CD4-positive, alpha-beta T cell (primary cell): ENCODE measurements at regions not wholly inside any gene's neighbourhood (a gene's known extent, or its start where the extent isn't known, plus 50 kb on each side); places are given as distances from the start of the nearest gene placed in this dataset.

ENCODE experiments used
- ATAC-seq: fragments of 200-7000 bp; cut with Tn5 transposase; one replicate; pipeline ENCODE4 v1.10.0; 2022; ENCODE audit warnings: mild to moderate bottlenecking; ENCODE audit not compliant: poor library complexity
- CTCF ChIA-PET: fragments of 350-600 bp; sonication (Branson Sonifier 250); formaldehyde crosslinking; loops from one replicate; lab custom pipeline; 2021; ENCODE audit warnings: antibody characterized with exemption, inconsistent platforms; lab: Charles Lee
- POLR2A ChIA-PET: fragments of 350-600 bp; sonication (Branson Sonifier 250); formaldehyde crosslinking; loops from one replicate; lab custom pipeline; 2021; ENCODE audit warnings: antibody characterized with exemption, inconsistent platforms; lab: Charles Lee
- DNase-seq, 14 experiments: peaks; one replicate each; pipeline ENCODE4 v3.0.0-alpha.2; 2013 to 2020; ENCODE audit warnings: mixed read lengths in 2 of 14
- H3K27ac ChIP-seq, 2 donors: one replicate each; pipeline versions ENCODE4 v1.5.1 to v1.7.0; 2013; ENCODE audit warnings: low read length in 2 of 2, low read depth in 1 of 2, mild to moderate bottlenecking in 1 of 2
- H3K27me3 ChIP-seq, 2 experiments: 1 replicate in 1 of 2; 2 replicates in 1 of 2; pipeline versions ENCODE4 v1.6.1 to v1.7.0; 2013; ENCODE audit warnings: low read length in 2 of 2, control low read depth in 1 of 2, mild to moderate bottlenecking in 1 of 2, moderate library complexity in 1 of 2; ENCODE audit not compliant: insufficient read depth in 2 of 2, control insufficient read depth in 1 of 2
- H3K36me3 ChIP-seq: one replicate; pipeline ENCODE4 v1.6.1; 2013; ENCODE audit warnings: low read length, control low read depth; ENCODE audit not compliant: insufficient read depth
- H3K4me1 ChIP-seq: one replicate; pipeline ENCODE4 v1.6.1; 2013; ENCODE audit warnings: low read length, control low read depth; ENCODE audit not compliant: insufficient read depth
- H3K4me3 ChIP-seq: one replicate; pipeline ENCODE4 v1.5.1; 2013; ENCODE audit warnings: mild to moderate bottlenecking, low read length, moderate library complexity
- H3K9me3 ChIP-seq, 2 experiments: 1 replicate in 1 of 2; 2 replicates in 1 of 2; pipeline versions ENCODE4 v1.6.1 to v1.7.0; 2013; ENCODE audit warnings: low read length in 2 of 2, mild to moderate bottlenecking in 2 of 2, control low read depth in 1 of 2, moderate library complexity in 1 of 2; ENCODE audit not compliant: control insufficient read depth in 1 of 2, insufficient read depth in 1 of 2
- H3K27ac Mint-ChIP-seq: one replicate; pipeline ENCODE4 v1.8.0; 2020; ENCODE audit warnings: mixed read lengths
- H3K27me3 Mint-ChIP-seq: one replicate; pipeline ENCODE4 v1.8.0; 2021; ENCODE audit warnings: mixed read lengths
- H3K36me3 Mint-ChIP-seq: one replicate; pipeline ENCODE4 v1.8.0; 2021; ENCODE audit warnings: low read depth, mixed read lengths
- H3K4me1 Mint-ChIP-seq: one replicate; pipeline ENCODE4 v1.8.0; 2021; ENCODE audit warnings: low read depth, mixed read lengths
- H3K4me3 Mint-ChIP-seq: one replicate; pipeline ENCODE4 v1.8.0; 2020; ENCODE audit warnings: mild to moderate bottlenecking, mixed read lengths
- H3K9me3 Mint-ChIP-seq: one replicate; pipeline ENCODE4 v1.8.0; 2020; ENCODE audit warnings: mixed read lengths
- intact Hi-C, 2 experiments: fragments of 100-400 bp; cut with DNase I in 1 of 2; cut with micrococcal nuclease in 1 of 2; formaldehyde crosslinking; loops; one replicate each; pipeline versions ENCODE4 v1.15.1 to v1.9.0; 2023 to 2025; cut with DNase I, micrococcal nuclease
- TF ChIP-seq, protein P1 (sequence below): fragments of 200-600 bp; IDR thresholded peaks from one replicate; pipeline ENCODE4 v1.8.0; 2022; ENCODE audit warnings: antibody characterized with exemption, mild to moderate bottlenecking

DNA sequence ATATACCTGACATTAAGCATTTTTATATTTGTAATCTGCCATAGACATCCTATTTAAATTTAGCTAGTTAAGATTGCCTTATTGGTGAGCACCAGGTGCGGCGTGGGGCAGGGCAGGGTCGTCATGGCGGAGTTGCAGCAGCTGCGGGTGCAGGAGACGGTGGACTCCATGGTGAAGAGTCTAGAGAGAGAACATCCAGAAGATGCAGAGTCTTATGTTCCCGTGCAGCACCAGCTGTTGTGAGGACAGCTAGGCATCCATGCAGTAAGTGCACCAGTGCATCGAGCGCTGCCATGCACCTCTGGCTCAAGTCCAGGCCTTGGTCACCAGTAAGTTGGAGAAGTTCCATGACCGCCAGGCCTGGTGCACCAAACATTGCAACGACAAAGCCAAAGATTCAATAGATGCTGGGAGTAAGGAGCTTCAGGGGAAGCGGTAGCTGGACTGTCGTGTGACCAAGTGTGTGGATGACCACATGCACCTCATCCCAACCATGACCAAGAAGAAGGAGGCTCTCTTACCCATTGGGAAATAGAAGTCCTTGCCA is 586.2 kb downstream of the CD109 start:
- H3K4me3 ChIP-seq: no peak overlapping the region
- no peak overlapping the region for H3K27ac ChIP-seq
- H3K36me3 ChIP-seq: no peaks in the 10 kb centered on the region
- ChIA-PET CTCF (no interaction called here), POLR2A (no interaction called here)
- TF ChIP-seq, protein P1, sequence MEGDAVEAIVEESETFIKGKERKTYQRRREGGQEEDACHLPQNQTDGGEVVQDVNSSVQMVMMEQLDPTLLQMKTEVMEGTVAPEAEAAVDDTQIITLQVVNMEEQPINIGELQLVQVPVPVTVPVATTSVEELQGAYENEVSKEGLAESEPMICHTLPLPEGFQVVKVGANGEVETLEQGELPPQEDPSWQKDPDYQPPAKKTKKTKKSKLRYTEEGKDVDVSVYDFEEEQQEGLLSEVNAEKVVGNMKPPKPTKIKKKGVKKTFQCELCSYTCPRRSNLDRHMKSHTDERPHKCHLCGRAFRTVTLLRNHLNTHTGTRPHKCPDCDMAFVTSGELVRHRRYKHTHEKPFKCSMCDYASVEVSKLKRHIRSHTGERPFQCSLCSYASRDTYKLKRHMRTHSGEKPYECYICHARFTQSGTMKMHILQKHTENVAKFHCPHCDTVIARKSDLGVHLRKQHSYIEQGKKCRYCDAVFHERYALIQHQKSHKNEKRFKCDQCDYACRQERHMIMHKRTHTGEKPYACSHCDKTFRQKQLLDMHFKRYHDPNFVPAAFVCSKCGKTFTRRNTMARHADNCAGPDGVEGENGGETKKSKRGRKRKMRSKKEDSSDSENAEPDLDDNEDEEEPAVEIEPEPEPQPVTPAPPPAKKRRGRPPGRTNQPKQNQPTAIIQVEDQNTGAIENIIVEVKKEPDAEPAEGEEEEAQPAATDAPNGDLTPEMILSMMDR: no peak
- peaks cover 0 to 12% of the 10 kb centered on the region in 2 experiments for H3K9me3 ChIP-seq
- Mint-ChIP-seq H3K27me3 (no peaks in the 10 kb centered on the region), H3K36me3 (no peaks in the 10 kb centered on the region), H3K27ac (no peak overlapping the region), H3K4me1 (no peaks in the 10 kb centered on the region), H3K9me3 (peaks cover 5% of the 10 kb centered on the region), H3K4me3 (no peak overlapping the region)
- no peaks in the 10 kb centered on the region for H3K4me1 ChIP-seq
- intact Hi-C loops: no loop called here
- H3K27me3 ChIP-seq: no peaks in the 10 kb centered on the region
- DNase-seq (no peak), ATAC-seq (no peak)

- H3K36me3 Mint-ChIP-seq: no peaks in the 10 kb centered on the region
- POLR2A ChIA-PET: no interaction called here
- CTCF ChIA-PET: no interaction called here
Measured at GRCh38 chr6:74280130-74280692, 584.2 kb downstream of the CD109 start.

DNA sequence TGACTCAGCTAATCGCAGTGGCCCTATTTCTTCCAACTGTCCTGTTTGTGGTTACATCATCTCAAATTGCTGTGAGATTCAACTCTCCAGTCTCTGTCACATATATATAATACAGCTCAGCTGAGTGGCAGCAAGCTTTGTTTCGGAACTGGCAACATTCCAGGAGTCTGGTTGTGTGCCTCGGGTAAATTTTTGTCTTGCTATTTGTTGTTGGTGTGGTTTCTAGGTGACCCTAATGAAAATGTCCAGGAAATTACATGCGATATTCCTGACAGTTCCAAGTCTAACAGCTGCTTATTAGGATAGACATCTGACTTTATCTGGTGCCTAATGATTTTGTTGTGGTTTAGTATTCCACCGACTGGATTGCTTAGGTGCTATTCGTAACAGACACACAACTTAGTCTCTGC is 581.8 kb downstream of the CD109 start:
- TF ChIP-seq, protein P1: no peak
- no peak for DNase-seq
- no peaks in the 10 kb centered on the region for H3K36me3 Mint-ChIP-seq
- ATAC-seq: no peak
- peaks cover 5 to 12% of the 10 kb centered on the region in 2 experiments for H3K9me3 ChIP-seq
- no peaks in the 10 kb centered on the region for H3K4me1 Mint-ChIP-seq
- no peak overlapping the region for H3K4me3 ChIP-seq
- intact Hi-C loops: no loop called here
- no peaks in the 10 kb centered on the region for H3K27me3 Mint-ChIP-seq
- no peaks in the 10 kb centered on the region for H3K36me3 ChIP-seq
- H3K9me3 Mint-ChIP-seq: peaks cover 5% of the 10 kb centered on the region
- ChIA-PET CTCF (no interaction called here), POLR2A (no interaction called here)
- H3K4me3 Mint-ChIP-seq: no peak overlapping the region
- no peaks in the 10 kb centered on the region for H3K4me1 ChIP-seq
- no peak overlapping the region for H3K27ac ChIP-seq
- no peak overlapping the region for H3K27ac Mint-ChIP-seq
- no peaks in the 10 kb centered on the region for H3K27me3 ChIP-seq

More at GRCh38 chr6:74280130-74280692, 584.2 kb downstream of the CD109 start:
- Histone ChIP-seq H3K4me1 (no peaks in the 10 kb centered on the region), H3K27ac (no peak overlapping the region), H3K36me3 (no peaks in the 10 kb centered on the region), H3K9me3 (peaks cover 0 to 12% of the 10 kb centered on the region in 2 experiments), H3K27me3 (no peaks in the 10 kb centered on the region), H3K4me3 (no peak overlapping the region)
- DNase-seq (no peak), ATAC-seq (no peak)
- Mint-ChIP-seq H3K9me3 (peaks cover 5% of the 10 kb centered on the region), H3K27ac (no peak overlapping the region), H3K4me1 (no peaks in the 10 kb centered on the region), H3K27me3 (no peaks in the 10 kb centered on the region), H3K4me3 (no peak overlapping the region)
- intact Hi-C loops: no loop called here
- TF ChIP-seq, protein P1: no peak
